Tibial nerve (tissue), 4 donors: ENCODE measurements at regions not wholly inside any gene's neighbourhood (a gene's known extent, or its start where the extent isn't known, plus 50 kb on each side); places are given as distances from the start of the nearest gene placed in this dataset.

Source experiments
- DNase-seq, 2 donors: peaks; one replicate each; pipeline ENCODE4 v3.0.0-alpha.2; 2019; ENCODE audit warnings: low spot score in 2 of 2
- H3K27ac ChIP-seq, 4 donors: fragments of 200-600 bp; sonication (generic) in 3 of 4; one replicate each; pipeline ENCODE4 v1.5.1; 2017 to 2019; ENCODE audit warnings: mild to moderate bottlenecking in 1 of 4
- H3K27me3 ChIP-seq, 2 donors: fragments of 200-600 bp; sonication (generic) in 1 of 2; one replicate each; pipeline versions ENCODE4 v1.5.1 to v1.6.0; 2017 to 2019
- H3K36me3 ChIP-seq, 3 donors: fragments of 200-600 bp; sonication (generic); one replicate each; pipeline ENCODE4 v1.5.1; 2018 to 2019
- H3K4me1 ChIP-seq, 4 donors: fragments of 200-600 bp; sonication (generic) in 3 of 4; one replicate each; pipeline ENCODE4 v1.5.1; 2017 to 2019
- H3K4me3 ChIP-seq, 4 donors: fragments of 200-600 bp; sonication (generic) in 3 of 4; one replicate each; pipeline ENCODE4 v1.5.1; 2017 to 2019; ENCODE audit warnings: mild to moderate bottlenecking in 1 of 4, moderate library complexity in 1 of 4
- H3K9me3 ChIP-seq, 4 donors: fragments of 200-600 bp; sonication (generic) in 3 of 4; one replicate each; pipeline ENCODE4 v1.5.1; 2017 to 2019
- CTCF ChIP-seq, 5 experiments: fragments of 200-600 bp in 3 of 5; fragments of 450-650 bp in 2 of 5; sonication (generic) in 3 of 5; IDR thresholded peaks; one replicate each; pipeline ENCODE4 v1.5.1; 2016 to 2019; ENCODE audit warnings: antibody characterized with exemption in 5 of 5, mild to moderate bottlenecking in 3 of 5, moderate library complexity in 2 of 5
- EP300 ChIP-seq, 2 donors: sonication (generic); formaldehyde crosslinking; IDR thresholded peaks; one replicate each; pipeline ENCODE4 v1.6.1; 2017; ENCODE audit warnings: antibody characterized with exemption in 2 of 2, mild to moderate bottlenecking in 1 of 2
- POLR2A ChIP-seq, 2 donors: fragments of 450-650 bp; IDR thresholded peaks; one replicate each; pipeline ENCODE4 v1.6.1; 2017; ENCODE audit warnings: antibody characterized with exemption in 2 of 2, mild to moderate bottlenecking in 2 of 2, moderate library complexity in 2 of 2
- WGBS, 2 donors: methylation state at CpG; one replicate each; pipeline ENCODE4 v1.1.5; 2018; 5-methylcytosine and 5-hydroxymethylcytosine counted together

- 83 to 85% methylated on average over 3 of the region's 3 CpGs for WGBS, 2 donors
- no peak overlapping the region for H3K4me3 ChIP-seq
- no peak for DNase-seq
- H3K4me1 ChIP-seq, result no peaks in the 10 kb centered on the region
- H3K27me3 ChIP-seq, result no peaks in the 10 kb centered on the region
- H3K27ac ChIP-seq, result no peak overlapping the region
- no peaks in the 10 kb centered on the region for H3K9me3 ChIP-seq
- no peaks in the 10 kb centered on the region for H3K36me3 ChIP-seq
- TF ChIP-seq CTCF (IDR thresholded peaks at IDR 0.05), result no peak
- no peak for TF ChIP-seq POLR2A (IDR thresholded peaks at IDR 0.05)
- TF ChIP-seq EP300 (IDR thresholded peaks at IDR 0.05), result no peak
Measured at GRCh38 chr6:140817176-140817575, 1315.5 kb upstream of the GJE1 start.

- Histone ChIP-seq H3K36me3 (no peaks in the 10 kb centered on the region), H3K27me3 (no peaks in the 10 kb centered on the region), H3K4me1 (no peaks in the 10 kb centered on the region), H3K4me3 (no peak overlapping the region), H3K9me3 (no peaks in the 10 kb centered on the region), H3K27ac (no peak overlapping the region)
- no peak for TF ChIP-seq CTCF (IDR thresholded peaks at IDR 0.05)
- no peak for TF ChIP-seq EP300 (IDR thresholded peaks at IDR 0.05)
- no peak for TF ChIP-seq POLR2A (IDR thresholded peaks at IDR 0.05)
- no peak for DNase-seq
- 82 to 92% methylated on average over 3 of the region's 3 CpGs for WGBS, 2 donors
Measured at GRCh38 chr6:140816681-140817080, 1316.0 kb upstream of the GJE1 start.

GRCh38 chr6:140812636-140813035 lies 1320.1 kb upstream of the GJE1 start:
- H3K4me1 ChIP-seq, result no peaks in the 10 kb centered on the region
- no peak overlapping the region for H3K4me3 ChIP-seq
- H3K9me3 ChIP-seq, result no peaks in the 10 kb centered on the region
- H3K36me3 ChIP-seq, result peaks cover 0 to 6% (median 0%) of the 10 kb centered on the region in 3 donors
- DNase-seq, result no peak
- TF ChIP-seq CTCF (IDR thresholded peaks at IDR 0.05) (no peak), POLR2A (IDR thresholded peaks at IDR 0.05) (no peak)
- 90 to 94% methylated on average over 2 of the region's 2 CpGs for whole genome bisulfite sequencing, 2 donors
- no peak overlapping the region for H3K27ac ChIP-seq
- H3K27me3 ChIP-seq, result no peaks in the 10 kb centered on the region

- H3K4me3 ChIP-seq, result no peak overlapping the region
- 85 to 92% methylated on average over 4 of the region's 4 CpGs for WGBS, 2 donors
- TF ChIP-seq POLR2A (IDR thresholded peaks at IDR 0.05) (no peak), EP300 (IDR thresholded peaks at IDR 0.05) (no peak), CTCF (IDR thresholded peaks at IDR 0.05) (no peak)
Measured at GRCh38 chr6:140811642-140812041, 1321.1 kb upstream of the GJE1 start.

GRCh38 chr6:140809694-140810101 lies 1323.0 kb upstream of the GJE1 start:
- Histone ChIP-seq H3K27ac (no peak overlapping the region), H3K4me3 (no peak overlapping the region), H3K36me3 (peaks cover 0 to 6% (median 0%) of the 10 kb centered on the region in 3 donors), H3K4me1 (no peaks in the 10 kb centered on the region), H3K27me3 (no peaks in the 10 kb centered on the region), H3K9me3 (no peaks in the 10 kb centered on the region)
- 88 to 90% methylated on average over 3 of the region's 3 CpGs for WGBS, 2 donors
- DNase-seq, result no peak
- TF ChIP-seq EP300 (IDR thresholded peaks at IDR 0.05) (no peak), CTCF (IDR thresholded peaks at IDR 0.05) (no peak), POLR2A (IDR thresholded peaks at IDR 0.05) (no peak)

More at GRCh38 chr6:140811642-140812041, 1321.1 kb upstream of the GJE1 start:
- H3K27me3 ChIP-seq, result no peaks in the 10 kb centered on the region
- H3K27ac ChIP-seq, result no peak overlapping the region
- no peak for DNase-seq
- H3K4me1 ChIP-seq, result no peaks in the 10 kb centered on the region
- H3K36me3 ChIP-seq, result peaks cover 0 to 6% (median 0%) of the 10 kb centered on the region in 3 donors
- H3K9me3 ChIP-seq, result no peaks in the 10 kb centered on the region
